C4-2B (cell line): ENCODE measurements at regions not wholly inside any gene's neighbourhood (a gene's known extent, or its start where the extent isn't known, plus 50 kb on each side); places are given as distances from the start of the nearest gene placed in this dataset.

Source experiments
- ZFX ChIP-seq: fragments of 450-650 bp; IDR thresholded peaks from 2 replicates; pipeline ENCODE4 v1.6.1; 2017
- TF ChIP-seq, protein P1 (sequence below): fragments of 450-650 bp; conservative IDR thresholded peaks from 2 replicates; pipeline ENCODE4 v1.5.1; 2017; ENCODE audit warnings: mild to moderate bottlenecking

- TF ChIP-seq, protein P1, sequence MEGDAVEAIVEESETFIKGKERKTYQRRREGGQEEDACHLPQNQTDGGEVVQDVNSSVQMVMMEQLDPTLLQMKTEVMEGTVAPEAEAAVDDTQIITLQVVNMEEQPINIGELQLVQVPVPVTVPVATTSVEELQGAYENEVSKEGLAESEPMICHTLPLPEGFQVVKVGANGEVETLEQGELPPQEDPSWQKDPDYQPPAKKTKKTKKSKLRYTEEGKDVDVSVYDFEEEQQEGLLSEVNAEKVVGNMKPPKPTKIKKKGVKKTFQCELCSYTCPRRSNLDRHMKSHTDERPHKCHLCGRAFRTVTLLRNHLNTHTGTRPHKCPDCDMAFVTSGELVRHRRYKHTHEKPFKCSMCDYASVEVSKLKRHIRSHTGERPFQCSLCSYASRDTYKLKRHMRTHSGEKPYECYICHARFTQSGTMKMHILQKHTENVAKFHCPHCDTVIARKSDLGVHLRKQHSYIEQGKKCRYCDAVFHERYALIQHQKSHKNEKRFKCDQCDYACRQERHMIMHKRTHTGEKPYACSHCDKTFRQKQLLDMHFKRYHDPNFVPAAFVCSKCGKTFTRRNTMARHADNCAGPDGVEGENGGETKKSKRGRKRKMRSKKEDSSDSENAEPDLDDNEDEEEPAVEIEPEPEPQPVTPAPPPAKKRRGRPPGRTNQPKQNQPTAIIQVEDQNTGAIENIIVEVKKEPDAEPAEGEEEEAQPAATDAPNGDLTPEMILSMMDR, result no peak
- no peak for TF ChIP-seq ZFX
These were observed 119.2 kb upstream of the STK17B start for GRCh38 chr2:196290569-196290968.
